ENCODE measurements at regions not wholly inside any gene's neighbourhood (a gene's known extent, or its start where the extent isn't known, plus 50 kb on each side); places are given as distances from the start of the nearest gene placed in this dataset.

DNA sequence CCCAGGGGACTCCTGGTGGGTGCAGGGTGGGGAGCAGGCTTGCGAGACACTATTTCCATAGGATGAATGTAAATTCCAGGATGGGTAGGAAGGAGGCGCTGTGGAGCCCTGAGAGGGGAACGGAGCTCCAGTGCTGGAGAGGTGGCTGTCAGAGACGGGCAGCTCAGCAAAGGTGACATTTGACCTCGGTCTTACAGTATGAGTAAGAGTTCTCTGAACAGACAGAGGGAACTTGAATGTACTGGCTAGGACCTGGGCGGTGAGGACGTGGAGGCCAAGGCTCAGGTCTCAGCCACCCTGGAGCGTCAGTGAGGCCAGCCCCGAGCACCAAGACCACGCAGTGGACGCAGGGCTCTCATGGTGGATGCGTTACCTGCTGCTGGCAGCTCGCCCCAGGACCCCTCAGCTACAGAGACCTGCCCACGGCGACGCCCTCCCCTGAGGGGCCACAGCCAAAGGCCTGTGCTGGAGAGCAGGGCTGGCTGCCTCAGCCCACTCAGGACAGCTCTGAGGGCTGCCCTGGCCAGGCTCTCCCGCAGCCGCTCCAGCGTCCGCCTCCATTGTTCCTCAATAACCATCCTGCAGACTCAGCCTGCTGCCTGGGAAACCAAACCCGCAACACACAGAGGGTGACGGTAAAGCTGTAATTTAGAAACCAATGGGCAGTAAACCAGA lies 65.9 kb upstream of the TNRC6C start:
- TF ChIP-seq, protein P1, sequence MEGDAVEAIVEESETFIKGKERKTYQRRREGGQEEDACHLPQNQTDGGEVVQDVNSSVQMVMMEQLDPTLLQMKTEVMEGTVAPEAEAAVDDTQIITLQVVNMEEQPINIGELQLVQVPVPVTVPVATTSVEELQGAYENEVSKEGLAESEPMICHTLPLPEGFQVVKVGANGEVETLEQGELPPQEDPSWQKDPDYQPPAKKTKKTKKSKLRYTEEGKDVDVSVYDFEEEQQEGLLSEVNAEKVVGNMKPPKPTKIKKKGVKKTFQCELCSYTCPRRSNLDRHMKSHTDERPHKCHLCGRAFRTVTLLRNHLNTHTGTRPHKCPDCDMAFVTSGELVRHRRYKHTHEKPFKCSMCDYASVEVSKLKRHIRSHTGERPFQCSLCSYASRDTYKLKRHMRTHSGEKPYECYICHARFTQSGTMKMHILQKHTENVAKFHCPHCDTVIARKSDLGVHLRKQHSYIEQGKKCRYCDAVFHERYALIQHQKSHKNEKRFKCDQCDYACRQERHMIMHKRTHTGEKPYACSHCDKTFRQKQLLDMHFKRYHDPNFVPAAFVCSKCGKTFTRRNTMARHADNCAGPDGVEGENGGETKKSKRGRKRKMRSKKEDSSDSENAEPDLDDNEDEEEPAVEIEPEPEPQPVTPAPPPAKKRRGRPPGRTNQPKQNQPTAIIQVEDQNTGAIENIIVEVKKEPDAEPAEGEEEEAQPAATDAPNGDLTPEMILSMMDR (IDR thresholded peaks at IDR 0.05): no peak
- TF ChIP-seq POLR2A (IDR thresholded peaks at IDR 0.05): no peak
